ENCODE measurements at regions not wholly inside any gene's neighbourhood (a gene's known extent, or its start where the extent isn't known, plus 50 kb on each side); places are given as distances from the start of the nearest gene placed in this dataset.

DNA sequence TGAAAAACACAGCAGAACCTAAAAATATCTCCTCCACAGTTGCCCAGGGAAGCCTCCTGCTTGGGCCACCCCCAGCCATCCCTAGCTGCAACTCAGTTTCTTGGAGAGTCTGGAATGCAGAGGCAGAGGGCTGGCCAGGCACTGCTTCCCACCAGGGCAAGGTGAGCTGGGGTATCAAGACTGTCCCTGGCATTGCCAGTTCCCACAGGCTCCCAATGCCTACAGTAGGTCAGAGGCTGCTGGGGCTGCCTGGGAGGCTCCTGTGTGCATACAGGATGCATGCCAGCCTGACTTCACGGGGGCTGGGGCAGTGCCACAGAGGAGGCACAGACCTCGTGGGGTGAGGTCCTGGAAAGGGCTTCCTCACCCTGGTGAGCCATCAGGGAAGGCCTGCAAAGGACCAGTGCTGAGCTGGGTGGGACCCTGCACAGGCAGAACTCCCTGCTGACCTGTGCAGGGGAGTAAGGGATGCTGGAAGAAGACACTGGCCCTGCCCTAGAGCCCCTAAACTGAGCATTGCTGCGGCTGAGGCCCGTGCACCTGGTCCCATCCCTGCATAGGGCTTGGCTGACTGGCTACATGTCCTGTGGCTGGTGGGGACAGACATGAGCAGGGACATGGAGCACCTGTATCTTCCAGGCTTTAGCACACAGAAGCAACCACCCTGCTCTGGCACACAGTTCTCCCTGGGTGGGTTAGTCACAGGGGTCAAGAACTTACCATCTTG, 121.9 kb upstream of the RET start:
- no peak overlapping the region for H3K27ac ChIP-seq
- no peak overlapping the region for H2AFZ ChIP-seq (replicated peaks)
- peaks cover 6% of the 10 kb centered on the region for H3K4me1 ChIP-seq
- no peaks in the 10 kb centered on the region for H4K20me1 ChIP-seq (ENCODE audit: low read depth)
- H3K9ac ChIP-seq: no peak overlapping the region
- no peak for TF ChIP-seq EZH2 (IDR thresholded peaks at IDR 0.05)
- no peaks in the 10 kb centered on the region for H3K36me3 ChIP-seq
- H3K4me3 Mint-ChIP-seq: no peak overlapping the region
- no peaks in the 10 kb centered on the region for H3K36me3 Mint-ChIP-seq
- H3K4me2 ChIP-seq: no peak overlapping the region
- no peak overlapping the region for H3K27ac Mint-ChIP-seq
- peaks cover 6% of the 10 kb centered on the region for H3K27me3 Mint-ChIP-seq (ENCODE audit: insufficient read depth, low read depth)
- H3K79me2 ChIP-seq (ENCODE audit: low read depth): no peaks in the 10 kb centered on the region
- peaks cover 11% of the 10 kb centered on the region for H3K27me3 ChIP-seq
- peaks cover 17% of the 10 kb centered on the region for H3K4me1 Mint-ChIP-seq
- H3K4me3 ChIP-seq: no peak overlapping the region
- peaks cover 5% of the 10 kb centered on the region for H3K9me3 Mint-ChIP-seq
- no peaks in the 10 kb centered on the region for H3K9me3 ChIP-seq (ENCODE audit: low read depth)
- no peak for DNase-seq (ENCODE audit: low spot score)
- H3F3A ChIP-seq (ENCODE audit: low read depth): peaks cover 18% of the 10 kb centered on the region

DNA sequence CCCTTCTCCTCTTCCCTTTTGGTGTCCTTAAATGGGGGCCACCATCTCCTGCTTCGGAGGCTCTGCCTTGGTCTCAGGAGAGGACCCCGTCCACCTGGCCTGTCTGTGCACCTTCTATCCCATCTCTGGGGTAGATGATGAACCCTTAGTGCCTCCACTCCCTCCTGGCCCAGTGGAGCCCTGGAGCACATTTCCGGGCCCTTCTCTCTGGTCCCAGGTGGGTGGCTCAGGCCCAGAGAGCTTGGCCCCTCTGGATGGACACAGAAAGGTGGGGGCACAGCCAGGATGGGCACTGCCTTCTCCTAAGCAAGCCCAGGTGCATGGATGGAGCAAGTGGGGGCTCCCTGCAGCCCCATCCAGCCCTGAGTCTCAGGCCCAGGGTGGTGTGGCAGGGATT, 121.4 kb upstream of the RET start:
- Histone ChIP-seq H3K9me3 (ENCODE audit: low read depth) (no peaks in the 10 kb centered on the region), H3K4me3 (no peak overlapping the region), H3K36me3 (no peaks in the 10 kb centered on the region), H3K27ac (no peak overlapping the region), H3K27me3 (peaks cover 11% of the 10 kb centered on the region), H2AFZ (replicated peaks) (no peak overlapping the region), H3K9ac (no peak overlapping the region), H4K20me1 (ENCODE audit: low read depth) (no peaks in the 10 kb centered on the region), H3F3A (ENCODE audit: low read depth) (peaks cover 18% of the 10 kb centered on the region), H3K4me1 (peaks cover 6% of the 10 kb centered on the region), H3K4me2 (no peak overlapping the region), H3K79me2 (ENCODE audit: low read depth) (no peaks in the 10 kb centered on the region)
- Mint-ChIP-seq H3K36me3 (no peaks in the 10 kb centered on the region), H3K27ac (no peak overlapping the region), H3K4me3 (no peak overlapping the region), H3K9me3 (peaks cover 5% of the 10 kb centered on the region), H3K27me3 (ENCODE audit: insufficient read depth, low read depth) (peaks cover 5% of the 10 kb centered on the region), H3K4me1 (peaks cover 17% of the 10 kb centered on the region)
- TF ChIP-seq, protein P1, sequence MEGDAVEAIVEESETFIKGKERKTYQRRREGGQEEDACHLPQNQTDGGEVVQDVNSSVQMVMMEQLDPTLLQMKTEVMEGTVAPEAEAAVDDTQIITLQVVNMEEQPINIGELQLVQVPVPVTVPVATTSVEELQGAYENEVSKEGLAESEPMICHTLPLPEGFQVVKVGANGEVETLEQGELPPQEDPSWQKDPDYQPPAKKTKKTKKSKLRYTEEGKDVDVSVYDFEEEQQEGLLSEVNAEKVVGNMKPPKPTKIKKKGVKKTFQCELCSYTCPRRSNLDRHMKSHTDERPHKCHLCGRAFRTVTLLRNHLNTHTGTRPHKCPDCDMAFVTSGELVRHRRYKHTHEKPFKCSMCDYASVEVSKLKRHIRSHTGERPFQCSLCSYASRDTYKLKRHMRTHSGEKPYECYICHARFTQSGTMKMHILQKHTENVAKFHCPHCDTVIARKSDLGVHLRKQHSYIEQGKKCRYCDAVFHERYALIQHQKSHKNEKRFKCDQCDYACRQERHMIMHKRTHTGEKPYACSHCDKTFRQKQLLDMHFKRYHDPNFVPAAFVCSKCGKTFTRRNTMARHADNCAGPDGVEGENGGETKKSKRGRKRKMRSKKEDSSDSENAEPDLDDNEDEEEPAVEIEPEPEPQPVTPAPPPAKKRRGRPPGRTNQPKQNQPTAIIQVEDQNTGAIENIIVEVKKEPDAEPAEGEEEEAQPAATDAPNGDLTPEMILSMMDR (IDR thresholded peaks at IDR 0.05): no peak
- TF ChIP-seq EZH2 (IDR thresholded peaks at IDR 0.05) (no peak), EZH2phosphoT487 (IDR thresholded peaks at IDR 0.05) (no peak)
- DNase-seq (ENCODE audit: low spot score): no peak

DNA sequence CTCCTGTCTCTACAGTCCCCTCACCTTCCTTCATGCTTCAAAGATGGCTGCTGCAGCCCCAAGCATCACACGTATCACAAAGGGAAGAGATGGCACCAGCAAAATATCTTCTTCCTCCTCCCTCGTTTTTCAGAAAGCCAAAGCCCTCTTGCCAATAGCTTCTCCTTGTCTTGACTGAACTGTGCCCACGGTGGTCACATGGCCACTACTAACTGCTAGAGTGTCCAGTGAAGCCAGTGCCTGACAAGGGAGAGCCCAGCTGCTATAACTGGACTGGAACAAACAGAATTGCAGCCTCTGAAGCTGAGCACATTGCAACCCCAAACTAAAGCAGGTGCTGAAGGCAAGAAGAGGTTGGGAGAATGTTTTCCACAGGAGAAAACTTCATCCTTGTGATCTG, 120.8 kb upstream of the RET start:
- H3K9me3 Mint-ChIP-seq: peaks cover 5% of the 10 kb centered on the region
- no peak for DNase-seq (ENCODE audit: low spot score)

More for the DNA sequence above, 120.8 kb upstream of the RET start:
- H3K9me3 ChIP-seq (ENCODE audit: low read depth): no peaks in the 10 kb centered on the region
- H3K36me3 ChIP-seq: no peaks in the 10 kb centered on the region
- peaks cover 18% of the 10 kb centered on the region for H3F3A ChIP-seq (ENCODE audit: low read depth)
- no peaks in the 10 kb centered on the region for H4K20me1 ChIP-seq (ENCODE audit: low read depth)
- H3K4me1 ChIP-seq: peaks cover 6% of the 10 kb centered on the region
- Mint-ChIP-seq H3K4me3 (no peak overlapping the region), H3K27ac (no peak overlapping the region), H3K4me1 (peaks cover 17% of the 10 kb centered on the region), H3K27me3 (ENCODE audit: insufficient read depth, low read depth) (peaks cover 8% of the 10 kb centered on the region), H3K36me3 (no peaks in the 10 kb centered on the region)
- H3K4me2 ChIP-seq: no peak overlapping the region
- no peaks in the 10 kb centered on the region for H3K79me2 ChIP-seq (ENCODE audit: low read depth)
- H3K27me3 ChIP-seq: peaks cover 6% of the 10 kb centered on the region
- H3K4me3 ChIP-seq: no peak overlapping the region
- no peak overlapping the region for H2AFZ ChIP-seq (replicated peaks)
- H3K27ac ChIP-seq: no peak overlapping the region
- TF ChIP-seq EZH2phosphoT487 (IDR thresholded peaks at IDR 0.05) (no peak), EZH2 (IDR thresholded peaks at IDR 0.05) (no peak)
- TF ChIP-seq, protein P1 (IDR thresholded peaks at IDR 0.05): no peak
- H3K9ac ChIP-seq: no peak overlapping the region
